CD14-positive monocyte (primary cell): ENCODE measurements at regions not wholly inside any gene's neighbourhood (a gene's known extent, or its start where the extent isn't known, plus 50 kb on each side); places are given as distances from the start of the nearest gene placed in this dataset.

Experiments
- DNase-seq, 3 donors: peaks; one replicate each; pipeline ENCODE4 v3.0.0-alpha.2; 2011 to 2022
- H2AFZ ChIP-seq: 2 replicates; pipeline ENCODE4 v1.6.0; 2012; ENCODE audit warnings: mild to moderate bottlenecking, low read depth, low read length, inconsistent platforms; ENCODE audit not compliant: insufficient read depth, poor library complexity, severe bottlenecking
- H3K27ac ChIP-seq, 2 donors: 1 replicate in 1 of 2; 2 replicates in 1 of 2; pipeline ENCODE4 v1.5.1; 2012 to 2013; ENCODE audit warnings: low read length in 2 of 2, control low read depth in 1 of 2, inconsistent platforms in 1 of 2, low read depth in 1 of 2, mild to moderate bottlenecking in 1 of 2
- H3K27me3 ChIP-seq, 2 donors: one replicate each; pipeline versions ENCODE4 v1.6.0 to v1.6.1; 2011 to 2013; ENCODE audit warnings: low read length in 2 of 2; ENCODE audit not compliant: control insufficient read depth in 2 of 2, insufficient read depth in 2 of 2
- H3K36me3 ChIP-seq, 2 donors: replicated peaks in 1 of 2; 1 replicate in 1 of 2; 2 replicates in 1 of 2; pipeline versions ENCODE4 v1.5.1 to v1.6.1; 2012 to 2013; ENCODE audit warnings: low read length in 2 of 2, control low read depth in 1 of 2, inconsistent platforms in 1 of 2, mild to moderate bottlenecking in 1 of 2; ENCODE audit not compliant: insufficient read depth in 2 of 2, control insufficient read depth in 1 of 2
- H3K4me1 ChIP-seq, 2 donors: 1 replicate in 1 of 2; 2 replicates in 1 of 2; pipeline versions ENCODE4 v1.5.1 to v1.6.1; 2012 to 2013; ENCODE audit warnings: low read length in 2 of 2, control low read depth in 1 of 2, inconsistent platforms in 1 of 2, mild to moderate bottlenecking in 1 of 2, moderate library complexity in 1 of 2; ENCODE audit not compliant: insufficient read depth in 2 of 2, control insufficient read depth in 1 of 2
- H3K4me2 ChIP-seq: replicated peaks from 2 replicates; pipeline ENCODE3; 2012; ENCODE audit warnings: low read length, moderate library complexity, mild to moderate bottlenecking; ENCODE audit not compliant: poor library complexity, severe bottlenecking; ENCODE audit errors: extremely low read depth
- H3K4me3 ChIP-seq, 3 experiments: fragments of 200-600 bp in 1 of 3; sonication (generic) in 1 of 3; replicated peaks in 1 of 3; 1 replicate in 2 of 3; 2 replicates in 1 of 3; pipeline ENCODE4 v1.5.1; 2011 to 2013; ENCODE audit warnings: low read length in 3 of 3, mild to moderate bottlenecking in 3 of 3, control low read depth in 2 of 3, low read depth in 2 of 3, inconsistent platforms in 1 of 3, moderate library complexity in 1 of 3
- H3K79me2 ChIP-seq: 2 replicates; pipeline ENCODE4 v1.6.0; 2012; ENCODE audit warnings: mild to moderate bottlenecking, control low read depth, inconsistent platforms, low read length, moderate library complexity; ENCODE audit not compliant: insufficient read depth
- H3K9ac ChIP-seq: 2 replicates; pipeline ENCODE4 v1.6.0; 2017; ENCODE audit warnings: low read length, mild to moderate bottlenecking; ENCODE audit not compliant: insufficient read depth, poor library complexity, severe bottlenecking
- H3K9me3 ChIP-seq, 2 donors: replicated peaks in 1 of 2; 1 replicate in 1 of 2; 2 replicates in 1 of 2; pipeline versions ENCODE4 v1.5.1 to v1.6.1; 2012 to 2013; ENCODE audit warnings: low read length in 2 of 2, control low read depth in 1 of 2; ENCODE audit not compliant: control insufficient read depth in 1 of 2, insufficient read depth in 1 of 2
- H4K20me1 ChIP-seq: 2 replicates; pipeline ENCODE4 v1.6.0; 2012; ENCODE audit warnings: mild to moderate bottlenecking, low read length, control low read depth, moderate library complexity; ENCODE audit not compliant: insufficient read depth
- H3K27ac Mint-ChIP-seq, 7 donors: one replicate each; pipeline ENCODE4 v1.8.0; 2020; ENCODE audit warnings: mild to moderate bottlenecking in 7 of 7, mixed read lengths in 7 of 7, moderate library complexity in 6 of 7, inconsistent platforms in 2 of 7
- H3K27me3 Mint-ChIP-seq, 3 donors: one replicate each; pipeline ENCODE4 v1.8.0; 2021 to 2022; ENCODE audit warnings: low read depth in 3 of 3, mild to moderate bottlenecking in 3 of 3, mixed read lengths in 3 of 3, moderate library complexity in 3 of 3, inconsistent platforms in 1 of 3
- H3K36me3 Mint-ChIP-seq, 2 donors: one replicate each; pipeline ENCODE4 v1.8.0; 2020; ENCODE audit warnings: mixed read lengths in 2 of 2, inconsistent platforms in 1 of 2, mild to moderate bottlenecking in 1 of 2
- H3K4me1 Mint-ChIP-seq: one replicate; pipeline ENCODE4 v1.8.0; 2020; ENCODE audit warnings: mild to moderate bottlenecking, mixed read lengths
- H3K4me3 Mint-ChIP-seq, 2 donors: one replicate each; pipeline ENCODE4 v1.8.0; 2020; ENCODE audit warnings: mild to moderate bottlenecking in 2 of 2, mixed read lengths in 2 of 2, moderate library complexity in 1 of 2
- H3K9me3 Mint-ChIP-seq, 7 donors: one replicate each; pipeline ENCODE4 v1.8.0; 2020 to 2022; ENCODE audit warnings: mixed read lengths in 7 of 7, mild to moderate bottlenecking in 6 of 7, moderate library complexity in 6 of 7, inconsistent platforms in 2 of 7
- whole genome bisulfite sequencing: methylation state at CpG from one replicate; pipeline ENCODE4 v1.1.5; 2013; ENCODE audit warnings: missing lambda C conversion rate; ENCODE audit not compliant: insufficient coverage; 5-methylcytosine and 5-hydroxymethylcytosine counted together
- intact Hi-C, 2 donors: fragments of 100-400 bp; cut with micrococcal nuclease; formaldehyde crosslinking; loops; one replicate each; pipeline versions ENCODE4 v1.15.0 to v1.15.1; 2023
- TF ChIP-seq, protein P1 (sequence below): fragments of 200-600 bp; IDR thresholded peaks from one replicate; pipeline ENCODE4 v1.8.0; 2022; ENCODE audit warnings: antibody characterized with exemption, mild to moderate bottlenecking

DNA sequence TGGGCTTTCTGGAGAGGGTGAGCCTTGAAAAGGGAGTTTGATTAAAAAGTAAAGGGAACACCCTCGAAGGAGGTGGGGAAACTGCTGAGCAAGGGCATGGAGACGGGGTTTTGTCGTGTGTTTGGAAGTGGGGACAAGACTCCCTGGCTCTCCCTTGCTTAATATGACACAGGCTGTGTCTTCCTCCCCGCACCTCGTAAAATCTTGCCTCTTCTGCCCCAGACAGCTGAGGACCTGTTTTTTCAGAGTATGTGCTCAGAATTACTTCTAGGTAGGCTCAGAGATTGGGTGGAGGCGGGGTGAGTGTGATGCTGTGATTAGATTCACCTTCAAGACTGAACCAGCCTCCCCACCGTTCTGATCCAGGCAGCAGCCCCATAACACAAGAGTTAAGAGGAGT lies 244.4 kb upstream of the TLE3 start:
- Mint-ChIP-seq H3K27me3 (peaks cover 1 to 5% (median 2%) of the 10 kb centered on the region in 3 donors), H3K9me3 (no peaks in the 10 kb centered on the region), H3K36me3 (peaks cover 0 to 1% of the 10 kb centered on the region in 2 donors), H3K4me1 (peaks cover 17% of the 10 kb centered on the region), H3K27ac (no peak overlapping the region), H3K4me3 (no peak overlapping the region)
- Histone ChIP-seq H2AFZ (no peak overlapping the region), H3K9ac (no peak overlapping the region), H3K27me3 (no peaks in the 10 kb centered on the region), H3K79me2 (no peaks in the 10 kb centered on the region), H3K4me3 (no peak overlapping the region), H3K4me2 (no peak overlapping the region), H3K27ac (no peak overlapping the region), H3K36me3 (no peaks in the 10 kb centered on the region), H3K4me1 (peaks cover 17 to 21% of the 10 kb centered on the region in 2 donors), H4K20me1 (no peaks in the 10 kb centered on the region), H3K9me3 (no peaks in the 10 kb centered on the region)
- no peak for DNase-seq
- TF ChIP-seq, protein P1, sequence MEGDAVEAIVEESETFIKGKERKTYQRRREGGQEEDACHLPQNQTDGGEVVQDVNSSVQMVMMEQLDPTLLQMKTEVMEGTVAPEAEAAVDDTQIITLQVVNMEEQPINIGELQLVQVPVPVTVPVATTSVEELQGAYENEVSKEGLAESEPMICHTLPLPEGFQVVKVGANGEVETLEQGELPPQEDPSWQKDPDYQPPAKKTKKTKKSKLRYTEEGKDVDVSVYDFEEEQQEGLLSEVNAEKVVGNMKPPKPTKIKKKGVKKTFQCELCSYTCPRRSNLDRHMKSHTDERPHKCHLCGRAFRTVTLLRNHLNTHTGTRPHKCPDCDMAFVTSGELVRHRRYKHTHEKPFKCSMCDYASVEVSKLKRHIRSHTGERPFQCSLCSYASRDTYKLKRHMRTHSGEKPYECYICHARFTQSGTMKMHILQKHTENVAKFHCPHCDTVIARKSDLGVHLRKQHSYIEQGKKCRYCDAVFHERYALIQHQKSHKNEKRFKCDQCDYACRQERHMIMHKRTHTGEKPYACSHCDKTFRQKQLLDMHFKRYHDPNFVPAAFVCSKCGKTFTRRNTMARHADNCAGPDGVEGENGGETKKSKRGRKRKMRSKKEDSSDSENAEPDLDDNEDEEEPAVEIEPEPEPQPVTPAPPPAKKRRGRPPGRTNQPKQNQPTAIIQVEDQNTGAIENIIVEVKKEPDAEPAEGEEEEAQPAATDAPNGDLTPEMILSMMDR = no peak
- WGBS = 100% methylated on average over 2 of the region's 7 CpGs
- intact Hi-C loops = loop anchor here in 1 of 2 donors (5.0 kb wide), 1 partner anchor 75 kb away; no protein-coding TSS in a partner anchor

DNA sequence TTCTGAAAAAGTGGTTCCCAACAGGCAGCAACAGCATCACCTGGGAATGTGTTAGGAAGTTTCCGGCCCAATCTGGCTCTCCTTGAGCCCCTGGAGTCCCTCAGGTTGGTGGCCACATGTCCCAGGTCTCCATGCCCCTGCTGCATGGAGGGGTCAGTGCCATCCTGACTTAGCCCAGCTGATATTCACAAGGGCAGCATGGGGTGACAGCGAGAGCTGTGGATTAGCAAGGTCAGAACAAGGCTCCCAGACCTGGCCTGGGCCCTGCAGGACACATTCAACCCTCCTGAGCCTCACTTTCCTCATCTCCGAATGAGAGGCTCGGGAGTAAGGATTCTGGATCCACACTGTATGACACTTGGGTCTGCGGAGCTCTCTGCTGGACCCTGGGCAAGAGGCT lies 243.8 kb upstream of the TLE3 start:
- no peak for DNase-seq
- Mint-ChIP-seq H3K4me1 (peaks cover 22% of the 10 kb centered on the region), H3K36me3 (peaks cover 0 to 1% of the 10 kb centered on the region in 2 donors), H3K27ac (peak overlapping the region in 1 of 7 donors; percentile 12), H3K9me3 (no peaks in the 10 kb centered on the region), H3K4me3 (no peak overlapping the region), H3K27me3 (peaks cover 1 to 5% (median 2%) of the 10 kb centered on the region in 3 donors)
- intact Hi-C loops = loop anchor here in 1 of 2 donors (5.0 kb wide), 1 partner anchor 74 kb away; no protein-coding TSS in a partner anchor
- Histone ChIP-seq H3K4me1 (peaks cover 22 to 27% of the 10 kb centered on the region in 2 donors), H3K9ac (no peak overlapping the region), H3K36me3 (no peaks in the 10 kb centered on the region), H3K4me2 (no peak overlapping the region), H3K27me3 (no peaks in the 10 kb centered on the region), H3K9me3 (no peaks in the 10 kb centered on the region), H3K27ac (no peak overlapping the region), H2AFZ (no peak overlapping the region), H4K20me1 (no peaks in the 10 kb centered on the region), H3K79me2 (no peaks in the 10 kb centered on the region), H3K4me3 (no peak overlapping the region)
- 96% methylated on average over 4 of the region's 5 CpGs for WGBS
- TF ChIP-seq, protein P1 = no peak
